Ovary (tissue), 7 donors: ENCODE measurements at regions not wholly inside any gene's neighbourhood (a gene's known extent, or its start where the extent isn't known, plus 50 kb on each side); places are given as distances from the start of the nearest gene placed in this dataset.

Source experiments
- DNase-seq, 5 donors: peaks; one replicate each; pipeline ENCODE4 v3.0.0-alpha.2; 2019 to 2020
- H3K27ac ChIP-seq, 2 donors: fragments of 200-600 bp; one replicate each; pipeline versions ENCODE4 v1.5.1 to v1.8.0; 2019 to 2022
- H3K27me3 ChIP-seq: fragments of 200-600 bp; one replicate; pipeline ENCODE4 v1.8.0; 2022
- H3K36me3 ChIP-seq: fragments of 200-600 bp; sonication (generic); one replicate; pipeline ENCODE4 v1.5.1; 2019
- H3K4me1 ChIP-seq: one replicate; pipeline ENCODE4 v1.8.1; 2013; ENCODE audit warnings: mild to moderate bottlenecking, moderate library complexity; ENCODE audit not compliant: insufficient read depth
- H3K4me3 ChIP-seq: fragments of 200-600 bp; sonication (generic); one replicate; pipeline ENCODE4 v1.5.1; 2017
- H3K9me3 ChIP-seq, 2 donors: fragments of 200-600 bp in 1 of 2; sonication (generic) in 1 of 2; one replicate each; pipeline versions ENCODE4 v1.5.1 to v1.8.1; 2013 to 2019; ENCODE audit warnings: mild to moderate bottlenecking in 1 of 2, moderate library complexity in 1 of 2
- CTCF ChIP-seq, 3 donors: fragments of 450-650 bp in 2 of 3; fragments of 200-600 bp in 1 of 3; IDR thresholded peaks; one replicate each; pipeline versions ENCODE4 v1.5.1 to v1.8.0; 2016 to 2022; ENCODE audit warnings: antibody characterized with exemption in 3 of 3, mild to moderate bottlenecking in 1 of 3
- EP300 ChIP-seq: sonication (generic); formaldehyde crosslinking; IDR thresholded peaks from one replicate; pipeline ENCODE4 v1.6.1; 2017; ENCODE audit warnings: antibody characterized with exemption
- POLR2A ChIP-seq: fragments of 450-650 bp; IDR thresholded peaks from one replicate; pipeline ENCODE4 v1.6.1; 2017; ENCODE audit warnings: antibody characterized with exemption, mild to moderate bottlenecking, moderate library complexity
- WGBS, 3 donors: extraction: QIAGEN DNeasy Blood & Tissue Kit in 1 of 3; methylation state at CpG; one replicate each; pipeline versions ENCODE4 v1.1.5 to v1.1.7; 2013 to 2017; 5-methylcytosine and 5-hydroxymethylcytosine counted together
- intact Hi-C, 4 donors: fragments of 100-400 bp; cut with DNase I; formaldehyde crosslinking; loops; one replicate each; pipeline versions ENCODE4 v1.11.0 to v1.15.1; 2022 to 2023
- donor health status: DM: no; HTN: no; CAD: no; lungs with moderate emphysema.
- donor health status: DM: no; HTN: no; CAD: no.
- donor health status: Bipolar disorder and iron deficiency.
- donor health status: DM: no; HTN: no; CAD: no.
- donor health status: DM: yes; HTN: yes; CAD: no.

- H3K36me3 ChIP-seq, result no peaks in the 10 kb centered on the region
- DNase-seq, result no peak
- intact Hi-C loops, result no loop called here
Observed at GRCh38 chr9:135288054-135288453, 191.5 kb upstream of the PPP1R26 start.

GRCh38 chr9:135289081-135289491 is 190.5 kb upstream of the PPP1R26 start:
- no peaks in the 10 kb centered on the region for H3K36me3 ChIP-seq
- H3K9me3 ChIP-seq, result no peaks in the 10 kb centered on the region
- no peaks in the 10 kb centered on the region for H3K27me3 ChIP-seq
- H3K4me1 ChIP-seq, result no peaks in the 10 kb centered on the region
- no peak overlapping the region for H3K4me3 ChIP-seq
- 75 to 85% (median 83%) methylated on average over 17 of the region's 17 CpGs for WGBS, 3 donors
- TF ChIP-seq EP300 (no peak), CTCF (IDR thresholded peaks at IDR 0.05) (no peak), POLR2A (no peak)
- intact Hi-C loops, result no loop called here
- no peak overlapping the region for H3K27ac ChIP-seq
- DNase-seq, result no peak

More at GRCh38 chr9:135288054-135288453, 191.5 kb upstream of the PPP1R26 start:
- no peak for TF ChIP-seq POLR2A
- TF ChIP-seq EP300, result no peak
- TF ChIP-seq CTCF (IDR thresholded peaks at IDR 0.05), result no peak
- 89 to 92% (median 91%) methylated on average over 22 to 24 of the region's 24 CpGs for WGBS, 3 donors
- Histone ChIP-seq H3K4me3 (no peak overlapping the region), H3K27me3 (no peaks in the 10 kb centered on the region), H3K4me1 (no peaks in the 10 kb centered on the region), H3K27ac (no peak overlapping the region), H3K9me3 (no peaks in the 10 kb centered on the region)

GRCh38 chr9:135290086-135290485 is 189.5 kb upstream of the PPP1R26 start:
- intact Hi-C loops, result no loop called here
- Histone ChIP-seq H3K9me3 (no peaks in the 10 kb centered on the region), H3K4me1 (no peaks in the 10 kb centered on the region), H3K4me3 (no peak overlapping the region), H3K27me3 (no peaks in the 10 kb centered on the region), H3K27ac (no peak overlapping the region), H3K36me3 (no peaks in the 10 kb centered on the region)
- WGBS, 3 donors, result 65 to 69% (median 68%) methylated on average over 9 of the region's 9 CpGs
- TF ChIP-seq EP300 (no peak), CTCF (IDR thresholded peaks at IDR 0.05) (no peak), POLR2A (no peak)
- DNase-seq, result no peak

DNA sequence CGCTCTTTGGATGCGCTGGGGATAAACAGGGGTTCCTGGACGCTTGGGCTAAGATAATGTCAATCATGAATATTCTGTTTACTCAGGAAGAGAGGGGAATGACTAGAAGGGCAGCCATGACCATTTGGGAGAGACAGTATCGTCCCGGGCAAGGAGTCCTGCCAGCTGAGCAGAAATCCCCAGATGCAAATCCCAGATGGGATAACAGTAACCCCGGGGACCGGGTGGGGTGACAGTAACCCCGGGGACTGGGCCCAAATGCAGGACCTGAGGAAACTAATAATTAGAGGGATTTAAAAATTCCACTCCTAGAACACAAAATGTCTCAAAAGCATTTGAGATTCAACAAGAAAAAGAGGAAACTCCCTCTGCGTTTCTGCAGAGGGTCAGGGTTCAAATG is 189.0 kb upstream of the PPP1R26 start:
- intact Hi-C loops, result no loop called here

More for the DNA sequence above, 189.0 kb upstream of the PPP1R26 start:
- H3K27me3 ChIP-seq, result no peaks in the 10 kb centered on the region
- no peaks in the 10 kb centered on the region for H3K36me3 ChIP-seq
- 69 to 77% (median 76%) methylated on average over 9 of the region's 9 CpGs for WGBS, 3 donors
- no peak overlapping the region for H3K4me3 ChIP-seq
- no peaks in the 10 kb centered on the region for H3K4me1 ChIP-seq
- DNase-seq, result no peak
- no peaks in the 10 kb centered on the region for H3K9me3 ChIP-seq
- no peak overlapping the region for H3K27ac ChIP-seq
- no peak for TF ChIP-seq EP300
- no peak for TF ChIP-seq CTCF (IDR thresholded peaks at IDR 0.05)
- TF ChIP-seq POLR2A, result no peak
